T-helper 17 cell (primary cell): ENCODE measurements at regions not wholly inside any gene's neighbourhood (a gene's known extent, or its start where the extent isn't known, plus 50 kb on each side); places are given as distances from the start of the nearest gene placed in this dataset.

Experiments used
- ATAC-seq: fragments of 150-1000 bp; cut with Tn5 transposase; 2 replicates; pipeline ENCODE4 v1.10.0; 2021; ENCODE audit warnings: mild to moderate bottlenecking, moderate library complexity
- DNase-seq, 3 donors: peaks; one replicate each; pipeline versions ENCODE4 v3.0.0 to v3.0.0-alpha.2; 2020 to 2021
- H3K9me3 ChIP-seq: one replicate; pipeline ENCODE4 v1.7.0; 2013; ENCODE audit warnings: low read length, mild to moderate bottlenecking; ENCODE audit not compliant: control insufficient read depth, poor library complexity, severe bottlenecking
- H3K27ac Mint-ChIP-seq: one replicate; pipeline ENCODE4 v1.8.0; 2022; ENCODE audit warnings: mild to moderate bottlenecking, moderate library complexity, mixed read lengths
- H3K27me3 Mint-ChIP-seq: one replicate; pipeline ENCODE4 v1.8.0; 2022; ENCODE audit warnings: mixed read lengths
- H3K36me3 Mint-ChIP-seq: one replicate; pipeline ENCODE4 v1.8.0; 2022; ENCODE audit warnings: low read depth, mixed read lengths
- H3K4me1 Mint-ChIP-seq: one replicate; pipeline ENCODE4 v1.8.0; 2022; ENCODE audit warnings: mild to moderate bottlenecking, mixed read lengths
- H3K4me3 Mint-ChIP-seq: one replicate; pipeline ENCODE4 v1.8.0; 2022; ENCODE audit warnings: mild to moderate bottlenecking, moderate library complexity, mixed read lengths

DNA sequence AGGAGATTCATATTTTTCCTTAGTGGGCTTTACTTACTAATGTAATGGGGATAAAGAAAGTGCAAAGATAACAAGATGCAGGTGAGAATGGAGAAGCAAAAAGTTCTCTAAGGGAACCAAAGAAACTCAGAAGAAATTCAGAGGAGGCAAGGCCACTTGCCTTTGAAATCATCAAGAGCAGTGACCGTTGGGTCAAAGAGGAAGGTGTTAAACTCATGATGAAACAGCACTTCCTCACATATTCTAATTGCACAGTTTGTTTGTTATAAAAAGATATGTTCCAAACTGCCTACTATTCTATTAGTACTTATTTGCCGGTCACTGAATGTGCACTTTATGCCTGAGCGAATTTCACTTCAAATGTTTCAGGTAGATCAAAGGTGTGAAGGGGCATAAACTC is 975.1 kb downstream of the BCL11A start:
- Mint-ChIP-seq H3K36me3 (no peaks in the 10 kb centered on the region), H3K4me3 (no peak overlapping the region), H3K27me3 (no peaks in the 10 kb centered on the region), H3K4me1 (no peaks in the 10 kb centered on the region), H3K27ac (no peak overlapping the region)
- DNase-seq (no peak), ATAC-seq (no peak)
- H3K9me3 ChIP-seq = no peaks in the 10 kb centered on the region

DNA sequence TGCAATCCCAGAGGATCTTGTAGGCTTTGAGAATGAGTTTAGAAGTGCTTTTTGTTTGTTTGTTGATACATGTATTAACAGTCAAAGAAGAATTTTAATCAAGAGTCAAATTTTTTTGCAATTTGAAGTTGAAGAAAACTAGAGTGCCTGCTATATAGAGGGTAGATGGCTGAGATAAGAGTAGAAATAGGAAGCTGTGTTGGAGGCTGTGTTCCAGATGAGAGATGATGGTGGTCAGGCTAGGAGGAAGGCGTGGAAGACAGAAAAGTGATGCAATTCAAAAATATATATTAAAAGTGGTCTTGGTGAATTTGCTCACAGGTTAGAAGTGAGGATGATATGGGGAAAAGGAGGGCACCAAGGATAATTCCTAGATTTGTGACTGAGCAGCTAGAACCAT is 978.3 kb downstream of the BCL11A start:
- no peak overlapping the region for H3K4me3 Mint-ChIP-seq
- H3K27me3 Mint-ChIP-seq = no peaks in the 10 kb centered on the region
- no peak overlapping the region for H3K27ac Mint-ChIP-seq
- no peaks in the 10 kb centered on the region for H3K9me3 ChIP-seq
- H3K4me1 Mint-ChIP-seq = no peaks in the 10 kb centered on the region
- ATAC-seq (no peak), DNase-seq (no peak)
- no peaks in the 10 kb centered on the region for H3K36me3 Mint-ChIP-seq

- H3K9me3 ChIP-seq = no peaks in the 10 kb centered on the region
- Mint-ChIP-seq H3K36me3 (no peaks in the 10 kb centered on the region), H3K4me3 (no peak overlapping the region), H3K4me1 (no peaks in the 10 kb centered on the region), H3K27ac (no peak overlapping the region), H3K27me3 (no peaks in the 10 kb centered on the region)
- DNase-seq = no peak
- no peak for ATAC-seq
Observed at GRCh38 chr2:59572227-59572626, 981.2 kb downstream of the BCL11A start.

GRCh38 chr2:59570818-59571217 is 982.6 kb downstream of the BCL11A start:
- H3K9me3 ChIP-seq = no peaks in the 10 kb centered on the region
- Mint-ChIP-seq H3K27me3 (no peaks in the 10 kb centered on the region), H3K4me3 (no peak overlapping the region), H3K36me3 (no peaks in the 10 kb centered on the region), H3K4me1 (no peaks in the 10 kb centered on the region), H3K27ac (no peak overlapping the region)
- no peak for ATAC-seq
- DNase-seq = no peak

GRCh38 chr2:59569124-59569523 is 984.3 kb downstream of the BCL11A start:
- no peak for ATAC-seq
- H3K9me3 ChIP-seq = no peaks in the 10 kb centered on the region
- Mint-ChIP-seq H3K36me3 (no peaks in the 10 kb centered on the region), H3K27me3 (no peaks in the 10 kb centered on the region), H3K27ac (no peak overlapping the region), H3K4me3 (no peak overlapping the region), H3K4me1 (no peaks in the 10 kb centered on the region)
- DNase-seq = no peak

GRCh38 chr2:59568461-59568860 is 985.0 kb downstream of the BCL11A start:
- ATAC-seq (no peak), DNase-seq (no peak)
- H3K27me3 Mint-ChIP-seq = no peaks in the 10 kb centered on the region
- no peaks in the 10 kb centered on the region for H3K36me3 Mint-ChIP-seq
- no peak overlapping the region for H3K4me3 Mint-ChIP-seq
- H3K27ac Mint-ChIP-seq = no peak overlapping the region
- H3K9me3 ChIP-seq = no peaks in the 10 kb centered on the region
- H3K4me1 Mint-ChIP-seq = no peaks in the 10 kb centered on the region

GRCh38 chr2:59567151-59567550 is 986.3 kb downstream of the BCL11A start:
- Mint-ChIP-seq H3K27me3 (no peaks in the 10 kb centered on the region), H3K36me3 (no peaks in the 10 kb centered on the region), H3K4me3 (no peak overlapping the region), H3K4me1 (no peaks in the 10 kb centered on the region), H3K27ac (no peak overlapping the region)
- DNase-seq (no peak), ATAC-seq (no peak)
- H3K9me3 ChIP-seq = no peaks in the 10 kb centered on the region

GRCh38 chr2:59566739-59567138 is 986.7 kb downstream of the BCL11A start:
- Mint-ChIP-seq H3K4me3 (no peak overlapping the region), H3K27ac (no peak overlapping the region), H3K4me1 (no peaks in the 10 kb centered on the region), H3K36me3 (no peaks in the 10 kb centered on the region), H3K27me3 (no peaks in the 10 kb centered on the region)
- H3K9me3 ChIP-seq = no peaks in the 10 kb centered on the region
- no peak for ATAC-seq
- DNase-seq = no peak

DNA sequence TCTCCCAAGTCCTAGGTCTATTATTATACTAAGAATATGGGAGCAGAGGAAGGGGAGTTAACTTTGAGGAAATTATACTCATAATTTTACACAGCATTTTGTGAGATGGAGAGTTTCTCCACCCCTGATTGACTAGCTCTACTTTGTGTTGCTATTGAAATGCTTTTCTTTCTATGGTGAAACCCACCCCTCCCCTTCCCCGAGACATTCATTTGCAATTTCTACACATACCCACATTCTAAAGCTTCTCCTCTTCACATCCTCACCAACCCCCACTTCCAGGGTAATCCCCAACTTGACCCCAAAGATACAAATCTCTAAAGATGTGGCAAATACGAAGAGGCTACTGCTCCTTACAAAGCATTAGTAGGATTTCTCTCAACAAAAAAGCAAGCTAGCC is 992.2 kb downstream of the BCL11A start:
- Mint-ChIP-seq H3K27me3 (no peaks in the 10 kb centered on the region), H3K27ac (no peak overlapping the region), H3K36me3 (no peaks in the 10 kb centered on the region), H3K4me1 (no peaks in the 10 kb centered on the region), H3K4me3 (no peak overlapping the region)
- DNase-seq = no peak
- H3K9me3 ChIP-seq = no peaks in the 10 kb centered on the region
- ATAC-seq = no peak

DNA sequence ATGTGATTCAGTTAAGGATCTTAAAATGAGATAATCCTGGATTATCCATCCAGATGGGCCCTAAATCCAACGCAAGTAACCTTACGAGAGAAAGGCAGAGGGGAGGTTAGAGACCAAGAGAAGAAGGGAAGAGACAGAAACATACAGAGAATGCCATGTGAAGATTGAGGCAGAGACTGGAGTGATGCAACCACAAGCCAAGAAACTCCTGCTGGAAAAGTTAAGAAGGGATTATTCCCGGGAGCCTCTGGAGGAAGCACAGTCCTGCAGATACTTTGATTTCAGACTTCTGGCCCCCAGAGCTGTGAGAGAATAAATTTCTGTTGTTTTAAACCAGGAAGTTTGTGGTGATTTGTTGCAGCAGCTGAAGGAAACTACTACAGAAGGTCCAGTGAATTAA is 992.7 kb downstream of the BCL11A start:
- ATAC-seq (no peak), DNase-seq (no peak)
- no peaks in the 10 kb centered on the region for H3K36me3 Mint-ChIP-seq
- H3K4me1 Mint-ChIP-seq = no peaks in the 10 kb centered on the region
- H3K27me3 Mint-ChIP-seq = no peaks in the 10 kb centered on the region
- no peak overlapping the region for H3K27ac Mint-ChIP-seq
- H3K9me3 ChIP-seq = no peaks in the 10 kb centered on the region
- no peak overlapping the region for H3K4me3 Mint-ChIP-seq

GRCh38 chr2:59540864-59541263 is 1012.6 kb downstream of the BCL11A start:
- no peaks in the 10 kb centered on the region for H3K27me3 Mint-ChIP-seq
- H3K9me3 ChIP-seq = no peaks in the 10 kb centered on the region
- no peaks in the 10 kb centered on the region for H3K4me1 Mint-ChIP-seq
- no peak for ATAC-seq
- DNase-seq = no peak
- H3K36me3 Mint-ChIP-seq = no peaks in the 10 kb centered on the region
- no peak overlapping the region for H3K27ac Mint-ChIP-seq
- no peak overlapping the region for H3K4me3 Mint-ChIP-seq

DNA sequence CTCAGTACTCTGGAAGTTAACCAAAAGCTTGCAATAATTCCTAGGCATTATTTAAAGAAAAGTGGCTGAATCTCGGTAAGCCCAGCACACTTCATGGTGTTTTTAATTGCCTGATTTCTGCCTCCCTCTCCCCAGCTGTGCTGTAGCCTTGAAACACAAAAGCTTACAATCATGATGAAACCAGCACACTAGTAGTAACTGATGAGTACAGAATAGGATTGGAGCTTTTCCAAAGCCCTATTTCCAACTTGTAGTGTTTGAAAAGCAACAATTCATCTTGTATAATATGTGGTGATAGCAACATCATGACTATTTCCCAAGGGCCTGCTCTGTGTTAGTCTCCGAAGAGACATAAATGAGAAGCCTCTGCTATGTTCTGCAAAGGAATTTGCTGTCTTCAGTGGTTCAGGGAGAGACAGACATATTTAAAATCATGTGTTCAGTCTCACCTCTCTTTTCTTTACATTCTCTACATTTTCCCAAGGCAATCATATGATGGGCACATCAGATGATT is 1015.0 kb downstream of the BCL11A start:
- DNase-seq (no peak), ATAC-seq (no peak)
- H3K9me3 ChIP-seq = no peaks in the 10 kb centered on the region
- Mint-ChIP-seq H3K4me3 (no peak overlapping the region), H3K4me1 (no peaks in the 10 kb centered on the region), H3K27me3 (no peaks in the 10 kb centered on the region), H3K36me3 (no peaks in the 10 kb centered on the region), H3K27ac (no peak overlapping the region)

- DNase-seq = no peak
- H3K4me3 Mint-ChIP-seq = no peak overlapping the region
- no peak overlapping the region for H3K27ac Mint-ChIP-seq
- H3K36me3 Mint-ChIP-seq = peaks cover 2% of the 10 kb centered on the region
- ATAC-seq = no peak
- no peaks in the 10 kb centered on the region for H3K27me3 Mint-ChIP-seq
- H3K4me1 Mint-ChIP-seq = no peaks in the 10 kb centered on the region
- no peaks in the 10 kb centered on the region for H3K9me3 ChIP-seq
Observed at GRCh38 chr2:59532808-59533207, 1020.6 kb downstream of the BCL11A start.

DNA sequence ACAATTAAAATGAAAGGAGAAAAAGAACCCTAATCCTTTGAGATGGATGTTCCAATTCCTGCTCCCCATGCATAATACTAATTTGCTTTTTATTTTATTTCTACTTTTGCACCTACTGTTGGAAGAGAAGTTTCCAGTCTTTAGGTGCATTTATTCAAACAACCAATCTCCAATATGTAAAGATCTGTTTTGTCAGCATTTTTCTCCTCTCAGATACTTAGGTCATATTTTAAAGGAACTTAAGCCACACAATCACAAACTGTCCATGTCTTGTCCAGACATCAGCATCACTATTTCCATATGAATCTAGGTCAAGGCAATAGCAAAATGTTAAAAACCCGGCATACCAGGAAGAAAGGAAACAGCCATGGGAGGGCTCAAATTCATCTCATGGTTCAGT is 1023.2 kb downstream of the BCL11A start:
- no peaks in the 10 kb centered on the region for H3K9me3 ChIP-seq
- Mint-ChIP-seq H3K4me3 (no peak overlapping the region), H3K27ac (no peak overlapping the region), H3K4me1 (no peaks in the 10 kb centered on the region), H3K36me3 (peaks cover 2% of the 10 kb centered on the region), H3K27me3 (no peaks in the 10 kb centered on the region)
- DNase-seq = no peak
- ATAC-seq = no peak

DNA sequence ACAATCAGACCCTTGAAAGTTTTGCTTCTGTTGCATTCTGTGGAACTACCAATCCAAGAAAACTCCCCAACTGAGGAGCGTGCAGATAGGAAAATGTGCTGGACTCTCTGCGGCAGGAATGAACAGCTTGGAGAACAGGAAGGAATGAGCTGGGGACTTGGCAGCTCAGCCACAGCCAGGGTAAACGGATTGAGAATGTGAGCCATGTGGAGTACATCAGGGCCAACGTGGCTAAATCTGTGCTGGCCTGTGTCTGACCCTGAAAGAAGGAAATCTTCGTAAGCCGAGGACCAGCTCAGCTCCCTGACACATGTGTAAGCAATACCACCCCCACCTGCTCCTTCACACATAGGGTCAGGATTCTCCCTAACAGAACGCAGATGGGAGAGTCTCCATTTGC is 1023.7 kb downstream of the BCL11A start:
- no peak for ATAC-seq

More for the DNA sequence above, 1023.7 kb downstream of the BCL11A start:
- DNase-seq = no peak
- Mint-ChIP-seq H3K4me1 (no peaks in the 10 kb centered on the region), H3K36me3 (peaks cover 2% of the 10 kb centered on the region), H3K27ac (no peak overlapping the region), H3K4me3 (no peak overlapping the region), H3K27me3 (no peaks in the 10 kb centered on the region)
- no peaks in the 10 kb centered on the region for H3K9me3 ChIP-seq
